Keratinocyte (primary cell): ENCODE measurements at regions not wholly inside any gene's neighbourhood (a gene's known extent, or its start where the extent isn't known, plus 50 kb on each side); places are given as distances from the start of the nearest gene placed in this dataset.

Source experiments
- DNase-seq: peaks from one replicate; pipeline ENCODE4 v3.0.0-alpha.2; 2011; ENCODE audit warnings: low read depth, missing footprints, low spot score
- FAIRE-seq: peaks from 2 replicates; lab custom pipeline; 2011; peaks lifted over from hg19 to GRCh38; lab: Jason Lieb, UNC
- H2AFZ ChIP-seq: 2 replicates; pipeline ENCODE4 v1.6.0; 2012; ENCODE audit warnings: low read length, control low read depth, inconsistent platforms; ENCODE audit not compliant: control insufficient read depth
- H3K27ac ChIP-seq: 2 replicates; pipeline ENCODE4 v1.5.1; 2011; ENCODE audit warnings: low read length; ENCODE audit not compliant: control insufficient read depth, insufficient read depth
- H3K27me3 ChIP-seq: 3 replicates; pipeline ENCODE4 v1.6.0; 2011; ENCODE audit warnings: low read length; ENCODE audit not compliant: control insufficient read depth, insufficient read depth; ENCODE audit errors: extremely low read depth
- H3K36me3 ChIP-seq, 2 experiments: 2 replicates in 1 of 2; 3 replicates in 1 of 2; pipeline ENCODE4 v1.5.1; 2011; ENCODE audit warnings: low read length in 2 of 2, mild to moderate bottlenecking in 1 of 2; ENCODE audit not compliant: control insufficient read depth in 2 of 2, insufficient read depth in 2 of 2; ENCODE audit errors: extremely low read depth in 1 of 2
- H3K4me1 ChIP-seq: 3 replicates; pipeline ENCODE4 v1.5.1; 2011; ENCODE audit warnings: low read length; ENCODE audit not compliant: control insufficient read depth, insufficient read depth; ENCODE audit errors: extremely low read depth
- H3K4me2 ChIP-seq: 3 replicates; pipeline ENCODE4 v1.6.0; 2011; ENCODE audit warnings: low read depth, low read length; ENCODE audit not compliant: control insufficient read depth, insufficient read depth; ENCODE audit errors: extremely low read depth
- H3K4me3 ChIP-seq, 3 experiments: fragments of 200-600 bp in 1 of 3; sonication (generic) in 1 of 3; 2 replicates in 2 of 3; 3 replicates in 1 of 3; pipeline ENCODE4 v1.5.1; 2011 to 2016; ENCODE audit warnings: low read length in 3 of 3, mild to moderate bottlenecking in 3 of 3, control low read depth in 2 of 3, inconsistent platforms in 1 of 3, low read depth in 1 of 3, mixed read lengths in 1 of 3, mixed run types in 1 of 3, moderate library complexity in 1 of 3; ENCODE audit not compliant: control insufficient read depth in 2 of 3, insufficient read depth in 2 of 3; ENCODE audit errors: extremely low read depth in 1 of 3
- H3K79me2 ChIP-seq: 2 replicates; pipeline ENCODE4 v1.6.0; 2012; ENCODE audit warnings: low read length; ENCODE audit not compliant: control insufficient read depth, insufficient read depth
- H3K9ac ChIP-seq: 3 replicates; pipeline ENCODE4 v1.6.0; 2011; ENCODE audit warnings: low read length; ENCODE audit not compliant: control insufficient read depth, insufficient read depth; ENCODE audit errors: extremely low read depth
- H3K9me1 ChIP-seq: 3 replicates; pipeline ENCODE4 v1.6.0; 2011; ENCODE audit warnings: low read length; ENCODE audit not compliant: control insufficient read depth, insufficient read depth; ENCODE audit errors: extremely low read depth
- H3K9me3 ChIP-seq: 2 replicates; pipeline ENCODE4 v1.5.1; 2012; ENCODE audit warnings: low read depth, low read length; ENCODE audit not compliant: control insufficient read depth
- H4K20me1 ChIP-seq: 3 replicates; pipeline ENCODE4 v1.6.0; 2011; ENCODE audit warnings: low read length; ENCODE audit not compliant: control insufficient read depth, insufficient read depth; ENCODE audit errors: extremely low read depth
- CTCF ChIP-seq, 3 experiments: IDR thresholded peaks in 1 of 3; conservative IDR thresholded peaks in 1 of 3; optimal IDR thresholded peaks in 1 of 3; 2 replicates in 2 of 3; 3 replicates in 1 of 3; pipeline versions ENCODE3 to v1.5.1; 2011; ENCODE audit warnings: low read length in 3 of 3, mild to moderate bottlenecking in 3 of 3, moderate library complexity in 2 of 3, control low read depth in 1 of 3, inconsistent platforms in 1 of 3; ENCODE audit not compliant: insufficient read depth in 2 of 3; ENCODE audit errors: extremely low read depth in 1 of 3
- EZH2 ChIP-seq: IDR thresholded peaks from one replicate; pipeline ENCODE4 v1.6.1; 2012; ENCODE audit warnings: inconsistent platforms, mild to moderate bottlenecking, low read length, moderate library complexity
- dilution Hi-C: fragments of 300-500 bp; cut with MboI; formaldehyde crosslinking; loops from one replicate; pipeline ENCODE4 v1.7.0; 2020; ENCODE audit warnings: low sequenced_read_pairs; ENCODE audit not compliant: extremely low pct_ligation_motif_present

DNA sequence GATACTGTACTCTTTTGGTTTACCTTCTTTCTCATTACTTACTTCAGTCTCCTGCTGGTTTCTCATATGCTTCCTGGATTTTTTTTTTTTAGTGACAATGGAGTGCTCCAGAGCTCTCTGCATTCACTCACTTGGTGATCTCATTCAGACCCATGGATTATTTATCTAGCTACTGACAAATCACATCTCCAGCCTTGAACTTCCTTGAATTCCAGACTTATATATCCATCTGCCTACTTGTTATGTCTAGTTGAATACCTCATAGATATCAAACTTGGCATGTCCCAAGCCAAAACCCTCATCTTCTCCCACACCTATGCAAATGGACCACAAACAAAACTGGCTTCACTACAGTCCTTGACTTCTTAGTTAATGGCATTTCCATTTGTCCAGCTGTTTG lies 234.7 kb upstream of the ZPLD1 start:
- Histone ChIP-seq H3K9me1 (no peaks in the 10 kb centered on the region), H3K4me1 (peaks cover 25% of the 10 kb centered on the region), H3K9me3 (no peaks in the 10 kb centered on the region), H3K79me2 (no peaks in the 10 kb centered on the region), H3K9ac (no peak overlapping the region), H3K27ac (no peak overlapping the region), H3K36me3 (no peaks in the 10 kb centered on the region), H2AFZ (peak overlapping the region; percentile 9), H3K4me3 (no peak overlapping the region), H3K4me2 (peak overlapping the region; percentile 11), H3K27me3 (no peaks in the 10 kb centered on the region), H4K20me1 (no peaks in the 10 kb centered on the region)
- TF ChIP-seq EZH2 (no peak), CTCF (optimal IDR thresholded peaks at IDR 0.05 in 1 of 3, IDR thresholded peaks at IDR 0.05 in 1 of 3, conservative IDR thresholded peaks at IDR 0.05 in 1 of 3; ENCODE audit: extremely low read depth in 1 of 3, insufficient read depth in 2 of 3, low read length in 3 of 3) (no peak)
- peak; percentile 23 for DNase-seq
- FAIRE-seq: peak; percentile 75
- dilution Hi-C loops: no loop called here

DNA sequence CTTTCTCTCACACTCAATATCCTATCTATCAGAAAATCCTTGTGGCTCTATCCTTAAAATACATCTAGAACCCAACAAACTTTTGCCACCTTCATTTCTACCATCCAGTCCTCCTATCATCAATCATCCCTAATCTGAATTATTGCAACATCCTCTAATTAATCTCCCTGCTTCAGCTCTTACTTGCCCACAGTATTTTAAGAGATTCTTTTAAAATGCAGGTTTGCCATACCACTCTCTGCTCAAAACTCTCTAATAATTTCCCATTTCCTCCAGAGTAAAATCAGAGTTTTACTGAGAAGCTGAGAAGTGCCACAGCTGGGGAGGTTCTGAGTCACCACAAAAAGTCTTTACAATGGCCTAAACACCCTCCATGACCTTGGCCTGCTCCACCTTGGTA lies 234.3 kb upstream of the ZPLD1 start:
- FAIRE-seq: no peak
- no peaks in the 10 kb centered on the region for H3K36me3 ChIP-seq

More for the DNA sequence above, 234.3 kb upstream of the ZPLD1 start:
- H3K9ac ChIP-seq: no peak overlapping the region
- no peaks in the 10 kb centered on the region for H3K9me3 ChIP-seq
- H3K4me2 ChIP-seq: no peak overlapping the region
- H3K4me1 ChIP-seq: peaks cover 21% of the 10 kb centered on the region
- no peak overlapping the region for H3K4me3 ChIP-seq
- no peaks in the 10 kb centered on the region for H4K20me1 ChIP-seq
- H3K79me2 ChIP-seq: no peaks in the 10 kb centered on the region
- H2AFZ ChIP-seq: peak overlapping the region; percentile 9
- no peaks in the 10 kb centered on the region for H3K27me3 ChIP-seq
- no peak for TF ChIP-seq EZH2
- TF ChIP-seq CTCF (optimal IDR thresholded peaks at IDR 0.05 in 1 of 3, IDR thresholded peaks at IDR 0.05 in 1 of 3, conservative IDR thresholded peaks at IDR 0.05 in 1 of 3; ENCODE audit: extremely low read depth in 1 of 3, insufficient read depth in 2 of 3, low read length in 3 of 3): no peak
- dilution Hi-C loops: no loop called here
- no peak overlapping the region for H3K27ac ChIP-seq
- no peaks in the 10 kb centered on the region for H3K9me1 ChIP-seq
- no peak for DNase-seq
